HG03565 (cell line): ENCODE measurements at regions not wholly inside any gene's neighbourhood (a gene's known extent, or its start where the extent isn't known, plus 50 kb on each side); places are given as distances from the start of the nearest gene placed in this dataset.

Experiments used
- ATAC-seq: cut with Tn5 transposase; IDR thresholded peaks from one replicate; pipeline ENCODE4 v1.9.1; 2021; ENCODE audit warnings: mild to moderate bottlenecking, moderate library complexity; ENCODE audit not compliant: unreplicated experiment

DNA sequence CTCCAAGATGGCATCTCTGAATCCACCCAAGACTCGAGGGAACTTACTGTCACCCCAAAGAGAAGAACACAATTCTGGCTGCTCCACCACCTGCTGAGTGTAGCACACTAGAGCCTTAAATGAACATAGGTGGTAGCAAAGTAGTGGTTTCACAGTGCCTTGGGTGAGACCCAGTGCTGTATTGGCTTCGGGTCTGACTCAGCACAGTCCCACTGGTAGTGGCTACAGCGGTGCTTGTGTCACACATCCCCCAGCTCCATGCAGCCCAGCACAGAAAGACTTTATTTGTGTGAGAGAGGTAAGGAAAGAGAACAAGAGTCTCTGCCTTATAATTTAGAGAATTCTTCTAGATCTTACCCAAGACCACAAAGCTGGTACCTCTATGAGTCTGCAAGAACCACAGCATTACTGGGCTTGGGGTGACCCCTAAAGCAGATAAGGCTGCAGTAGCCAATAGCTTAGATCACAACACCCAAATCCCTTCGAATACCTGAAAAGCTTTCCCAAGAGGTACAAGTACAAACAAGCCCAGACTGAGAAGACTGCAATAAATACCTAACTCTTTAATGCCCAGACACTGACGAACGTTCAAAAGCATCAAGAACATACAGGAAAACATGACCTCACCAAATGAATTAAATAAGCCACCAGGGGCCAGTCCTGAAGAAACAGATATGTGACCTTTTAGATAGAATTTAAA is 83.3 kb upstream of the SLC38A4 start:
- no peak for ATAC-seq

DNA sequence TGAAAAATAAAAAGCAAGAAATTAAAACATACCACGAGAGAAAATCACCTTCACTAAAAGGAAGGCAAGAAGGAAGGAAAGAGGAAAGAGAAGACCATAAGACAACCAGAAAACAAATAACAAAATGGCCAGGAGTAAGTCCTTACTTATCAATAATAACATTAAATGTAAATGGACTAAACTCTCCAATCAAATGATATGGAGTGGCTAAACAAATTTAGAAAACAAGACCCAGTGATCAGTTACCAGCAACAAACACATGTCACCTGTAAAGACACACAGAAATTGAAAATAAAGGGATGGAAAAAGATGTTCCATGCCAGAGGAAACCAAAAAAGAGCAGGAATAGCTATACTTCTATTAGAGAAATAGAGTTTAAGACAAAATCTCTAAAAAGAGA is 85.0 kb upstream of the SLC38A4 start:
- no peak for ATAC-seq

DNA sequence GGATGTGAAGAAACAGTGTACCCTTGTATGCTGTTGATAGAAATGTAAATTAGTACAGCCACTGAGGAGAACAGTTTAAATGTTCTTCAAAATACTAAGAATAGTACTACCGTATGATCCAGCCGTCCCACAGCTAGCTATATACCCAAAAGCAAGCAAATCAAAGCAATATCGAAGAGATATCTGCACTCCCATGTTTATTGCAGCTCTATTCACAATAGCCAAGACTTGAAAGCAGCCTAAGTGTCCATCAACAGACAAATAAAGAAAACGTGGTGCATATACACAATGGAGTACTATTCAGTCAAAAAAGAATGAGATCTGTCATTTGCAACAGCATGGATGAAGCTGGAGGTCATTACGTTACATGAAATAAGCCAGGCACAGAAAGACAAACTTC is 88.5 kb upstream of the SLC38A4 start:
- no peak for ATAC-seq

DNA sequence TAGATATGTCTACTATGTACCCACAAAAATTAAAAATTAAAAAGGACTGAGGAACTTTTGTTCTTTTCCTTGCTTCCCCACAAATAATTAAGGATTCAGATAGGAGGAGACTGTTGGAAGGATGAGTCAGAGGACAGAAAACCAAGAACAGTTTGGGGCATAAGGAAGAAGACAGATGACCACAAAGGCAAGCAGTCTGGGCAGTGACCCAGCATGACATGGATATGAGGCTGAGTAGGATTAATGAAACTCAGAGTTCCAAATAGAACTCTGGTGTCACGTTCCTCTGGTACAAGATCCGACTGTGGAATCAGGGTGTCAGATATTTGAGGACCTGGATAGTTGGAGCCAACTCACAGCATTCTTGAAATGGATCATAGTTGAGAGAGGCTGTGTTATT is 89.3 kb upstream of the SLC38A4 start:
- no peak for ATAC-seq

DNA sequence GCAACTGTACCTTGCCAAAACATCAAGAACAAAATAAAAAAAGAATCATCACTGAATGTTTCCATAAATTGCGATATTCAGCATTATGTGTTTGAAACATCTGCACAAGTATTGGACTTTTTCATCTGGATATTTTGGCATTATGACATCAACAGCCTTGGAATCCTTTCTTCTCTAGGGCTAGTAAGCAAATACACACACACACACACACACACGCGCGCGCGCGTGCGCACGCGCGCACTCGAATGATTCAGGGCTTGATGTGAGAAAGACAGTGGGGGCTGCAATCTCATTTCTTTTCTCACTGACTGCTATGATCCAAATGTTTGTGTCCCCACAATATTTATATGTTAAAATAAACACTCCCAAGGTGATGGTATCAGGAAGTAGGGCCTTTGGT is 90.0 kb upstream of the SLC38A4 start:
- ATAC-seq: no peak

DNA sequence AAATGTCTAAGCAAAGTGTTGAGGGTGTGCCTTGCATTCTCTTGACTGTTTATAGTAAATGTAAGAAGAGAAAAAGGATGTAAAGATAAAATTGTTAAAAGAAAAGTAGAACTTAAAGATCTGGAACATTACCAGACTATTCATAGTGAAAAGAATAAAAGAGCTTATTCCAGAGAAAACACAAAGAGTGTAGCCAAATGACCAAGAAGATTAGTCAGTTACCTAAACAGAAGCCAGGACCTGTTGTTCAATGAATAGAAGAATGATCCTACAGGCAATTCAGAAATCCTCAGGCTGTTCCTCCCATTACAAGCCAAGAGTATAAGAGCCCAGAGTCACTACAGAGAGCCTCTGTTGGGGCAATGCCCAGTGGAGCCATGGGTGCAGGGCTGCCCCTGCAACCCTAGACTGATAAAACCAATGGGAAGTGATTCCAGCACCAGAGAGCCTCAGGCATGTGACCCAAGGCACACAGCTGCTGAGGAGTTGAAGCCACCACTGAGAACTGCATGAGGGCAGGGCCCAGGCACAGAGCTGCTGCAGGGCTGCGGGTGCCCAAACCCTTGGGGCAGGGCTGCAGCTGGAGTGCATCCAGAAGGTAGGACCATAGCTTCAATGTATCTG is 91.1 kb upstream of the SLC38A4 start:
- no peak for ATAC-seq

DNA sequence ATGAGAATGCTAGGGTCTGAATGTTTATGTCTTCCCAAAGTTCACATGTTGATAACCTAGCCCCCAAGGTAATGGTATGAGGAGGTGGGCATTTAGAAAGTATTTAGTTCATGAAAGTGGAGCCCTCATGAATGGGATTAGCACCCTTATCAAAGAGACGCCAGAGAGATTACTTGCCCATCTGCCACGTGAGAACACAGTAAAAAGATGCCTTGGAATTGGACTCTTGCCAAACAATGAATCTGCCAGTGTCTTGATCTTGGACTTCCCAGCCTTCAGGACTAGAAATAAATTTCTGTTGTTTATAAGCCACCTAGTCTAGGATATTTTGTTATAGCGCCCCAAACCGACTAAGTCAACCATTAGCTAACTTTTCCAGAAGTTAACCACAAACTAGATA is 92.0 kb upstream of the SLC38A4 start:
- no peak for ATAC-seq

- no peak for ATAC-seq
Observed at GRCh38 chr12:46918631-46919030, 92.8 kb upstream of the SLC38A4 start.

- no peak for ATAC-seq
Observed at GRCh38 chr12:46919666-46920400, 94.0 kb upstream of the SLC38A4 start.

- no peak for ATAC-seq
Observed at GRCh38 chr12:46920499-46920898, 94.7 kb upstream of the SLC38A4 start.

- no peak for ATAC-seq
Observed at GRCh38 chr12:46921048-46921763, 95.4 kb upstream of the SLC38A4 start.

DNA sequence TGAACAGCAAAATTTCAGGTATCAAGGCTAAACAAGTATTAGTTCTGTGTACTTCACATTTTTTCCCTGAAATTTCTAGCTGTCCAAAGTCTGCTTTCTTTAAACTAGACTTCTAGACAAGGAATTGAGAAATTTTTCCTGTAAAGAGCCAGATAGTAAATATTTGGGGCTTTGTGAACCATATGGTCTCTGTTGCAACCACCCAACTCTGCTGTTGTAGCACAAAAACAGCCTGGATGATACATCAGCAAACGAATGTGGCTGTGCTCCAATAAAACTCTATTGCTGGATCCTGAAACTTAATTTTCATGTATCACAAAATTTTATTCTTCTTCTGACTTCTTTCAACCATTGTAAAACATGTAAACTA is 96.0 kb upstream of the SLC38A4 start:
- no peak for ATAC-seq

- ATAC-seq: no peak
Observed at GRCh38 chr12:46926526-46926925, 100.7 kb upstream of the SLC38A4 start.

DNA sequence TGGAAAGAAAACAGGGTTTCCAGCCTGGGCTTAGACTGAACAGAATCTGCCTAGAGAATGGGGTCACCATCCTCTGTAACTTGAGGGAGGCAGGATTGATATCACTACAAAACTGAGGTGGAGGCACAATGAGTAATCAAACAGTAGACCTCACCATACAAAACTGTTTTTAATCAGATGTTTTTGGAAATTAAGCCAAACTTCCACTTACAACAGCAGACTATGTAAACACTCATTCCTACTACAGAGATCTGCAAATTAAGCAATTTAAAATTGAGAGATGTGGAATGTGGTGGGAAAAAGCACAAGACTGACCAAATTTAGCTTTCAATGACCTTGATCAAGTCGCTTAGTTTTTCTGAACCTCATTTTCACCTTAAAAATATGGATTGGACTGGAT is 104.3 kb upstream of the SLC38A4 start:
- ATAC-seq: no peak

DNA sequence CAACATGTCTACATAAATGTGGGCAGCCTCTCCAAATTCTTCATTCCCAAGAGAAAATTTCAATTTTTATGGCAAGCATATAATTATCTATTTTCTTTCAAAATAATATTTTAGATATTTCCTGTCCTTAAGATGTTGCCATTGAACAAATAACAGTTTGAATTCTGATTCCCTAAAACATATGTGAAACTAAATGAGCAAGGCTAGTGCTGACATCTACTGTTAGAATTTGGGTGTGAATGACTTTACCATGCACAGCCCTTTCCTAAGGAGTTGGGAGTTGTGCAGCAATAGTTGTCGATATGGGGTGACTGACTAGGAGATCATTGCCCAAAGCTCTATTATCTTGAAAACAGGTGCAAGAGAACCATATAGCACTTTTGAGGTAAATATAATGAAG is 108.2 kb upstream of the SLC38A4 start:
- no peak for ATAC-seq

DNA sequence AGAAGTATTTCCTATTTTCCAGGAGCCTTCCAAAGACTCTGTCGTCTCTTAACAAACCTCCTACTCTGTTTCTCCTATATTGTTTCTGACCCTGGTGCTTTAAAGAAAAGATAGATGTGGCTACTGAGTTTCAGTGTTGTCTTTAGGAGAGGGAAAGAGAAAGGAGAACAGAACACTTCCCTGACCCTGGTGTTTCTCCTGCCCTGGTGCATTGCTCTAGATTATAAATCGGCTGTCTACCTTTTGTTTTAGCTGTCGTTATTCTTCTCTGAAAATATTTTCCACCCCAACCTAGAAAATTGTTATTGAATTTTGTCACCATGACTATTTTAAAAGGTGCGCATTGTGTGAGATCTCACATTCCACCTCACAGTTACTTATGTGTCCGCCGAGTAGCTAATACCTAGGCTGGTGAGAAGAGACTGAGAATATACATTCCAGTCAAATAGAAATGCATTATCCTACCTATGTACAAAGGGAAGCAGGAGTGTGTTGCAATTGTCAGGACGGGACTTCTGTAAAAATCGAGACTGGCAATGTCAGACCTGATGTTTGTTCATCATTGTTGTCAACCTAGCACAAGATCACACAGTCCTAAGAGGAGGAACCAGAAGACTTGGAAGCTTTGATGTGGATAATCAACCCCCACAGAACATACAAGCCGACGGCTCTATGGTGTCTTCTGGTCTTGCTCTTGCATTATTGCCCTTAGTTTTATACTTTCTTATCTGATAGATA is 108.7 kb upstream of the SLC38A4 start:
- ATAC-seq: no peak

- ATAC-seq: no peak
Observed at GRCh38 chr12:46935271-46935847, 109.6 kb upstream of the SLC38A4 start.

GRCh38 chr12:46936042-46936441 is 110.2 kb upstream of the SLC38A4 start:
- ATAC-seq: no peak

- ATAC-seq: no peak
Observed at GRCh38 chr12:46938071-46938678, 112.4 kb upstream of the SLC38A4 start.

- no peak for ATAC-seq
Observed at GRCh38 chr12:46941981-46942380, 116.2 kb upstream of the SLC38A4 start.
